K562 (cell line): ENCODE measurements at regions not wholly inside any gene's neighbourhood (a gene's known extent, or its start where the extent isn't known, plus 50 kb on each side); places are given as distances from the start of the nearest gene placed in this dataset.

Experiments used
- EHMT2 ChIP-seq: fragments of 450-650 bp; IDR thresholded peaks from 2 replicates; pipeline ENCODE4 v1.6.1; 2018; ENCODE audit warnings: antibody characterized with exemption
- NRF1 ChIP-seq, 2 experiments: fragments of 450-650 bp; IDR thresholded peaks in 1 of 2; conservative IDR thresholded peaks in 1 of 2; 2 replicates each; pipeline ENCODE4 v1.6.1; 2014; ENCODE audit warnings: mild to moderate bottlenecking in 2 of 2
- ZBTB5 ChIP-seq: fragments of 450-650 bp; IDR thresholded peaks from 2 replicates; pipeline ENCODE4 v1.6.1; 2017; ENCODE audit warnings: antibody characterized with exemption
- ZNF512 ChIP-seq: IDR thresholded peaks from 2 replicates; pipeline ENCODE4 v1.6.1; 2016; ENCODE audit warnings: missing genetic modification characterization, missing compliant biosample characterization
- ZNF644 ChIP-seq: fragments of 200-800 bp; sonication (Bioruptor generic); IDR thresholded peaks from 2 replicates; pipeline ENCODE4 v1.6.1; 2016; ENCODE audit warnings: low read depth, missing genetic modification characterization, missing compliant biosample characterization

DNA sequence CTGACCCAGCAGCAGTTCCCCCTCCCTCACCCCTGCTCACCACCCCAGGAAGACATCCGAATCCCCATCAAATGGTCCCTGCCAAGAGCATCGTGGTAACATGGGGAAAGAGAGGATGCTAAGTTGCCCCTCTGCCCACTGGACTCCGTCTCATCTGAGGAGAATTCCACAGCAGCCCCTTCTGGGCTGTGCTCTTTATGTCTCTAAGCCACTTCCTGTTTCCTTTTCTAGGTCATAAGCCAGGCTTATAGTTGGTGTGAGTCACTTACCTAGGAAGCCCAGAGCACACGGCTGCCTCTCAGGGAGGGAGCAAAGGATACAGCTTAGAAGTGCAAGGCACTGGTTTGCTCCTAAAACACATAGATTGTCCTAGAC is 76.0 kb downstream of the VCPKMT start:
- TF ChIP-seq ZNF644 (tag) = no peak
- no peak for TF ChIP-seq ZNF512 (tag)
- no peak for TF ChIP-seq ZBTB5
- TF ChIP-seq EHMT2 = no peak
- no peak for TF ChIP-seq NRF1 (conservative IDR thresholded peaks at IDR 0.05 in 1 of 2, IDR thresholded peaks at IDR 0.05 in 1 of 2)
